ENCODE measurements at regions not wholly inside any gene's neighbourhood (a gene's known extent, or its start where the extent isn't known, plus 50 kb on each side); places are given as distances from the start of the nearest gene placed in this dataset.
A peak's percentile ranks its signal among the peaks of the same experiment; 100 is the strongest.

DNA sequence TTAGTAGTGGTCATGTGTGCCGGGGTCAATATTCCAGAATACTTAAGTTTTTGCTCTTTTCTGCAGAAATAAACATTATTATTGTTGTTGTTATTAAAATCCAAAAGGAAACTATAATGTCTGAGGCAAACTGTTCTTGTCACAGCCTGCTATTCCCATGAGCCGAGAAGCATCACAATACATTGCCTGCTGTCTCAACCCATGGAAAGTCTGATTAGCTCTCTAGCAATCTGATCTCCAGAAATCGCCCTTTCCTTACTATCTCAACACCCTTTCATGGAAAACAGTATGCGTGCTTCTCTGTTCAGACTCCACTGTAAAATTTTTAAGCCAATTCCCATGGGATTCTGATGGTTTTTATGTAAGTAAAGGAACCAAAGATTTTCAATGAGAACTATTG lies 811.0 kb downstream of the TUSC7 start:
- H3K4me3 ChIP-seq (ENCODE audit: low read depth, low read length), result no peak overlapping the region
- DNase-seq (ENCODE audit: low read depth), result no peak
- TF ChIP-seq, protein P1, sequence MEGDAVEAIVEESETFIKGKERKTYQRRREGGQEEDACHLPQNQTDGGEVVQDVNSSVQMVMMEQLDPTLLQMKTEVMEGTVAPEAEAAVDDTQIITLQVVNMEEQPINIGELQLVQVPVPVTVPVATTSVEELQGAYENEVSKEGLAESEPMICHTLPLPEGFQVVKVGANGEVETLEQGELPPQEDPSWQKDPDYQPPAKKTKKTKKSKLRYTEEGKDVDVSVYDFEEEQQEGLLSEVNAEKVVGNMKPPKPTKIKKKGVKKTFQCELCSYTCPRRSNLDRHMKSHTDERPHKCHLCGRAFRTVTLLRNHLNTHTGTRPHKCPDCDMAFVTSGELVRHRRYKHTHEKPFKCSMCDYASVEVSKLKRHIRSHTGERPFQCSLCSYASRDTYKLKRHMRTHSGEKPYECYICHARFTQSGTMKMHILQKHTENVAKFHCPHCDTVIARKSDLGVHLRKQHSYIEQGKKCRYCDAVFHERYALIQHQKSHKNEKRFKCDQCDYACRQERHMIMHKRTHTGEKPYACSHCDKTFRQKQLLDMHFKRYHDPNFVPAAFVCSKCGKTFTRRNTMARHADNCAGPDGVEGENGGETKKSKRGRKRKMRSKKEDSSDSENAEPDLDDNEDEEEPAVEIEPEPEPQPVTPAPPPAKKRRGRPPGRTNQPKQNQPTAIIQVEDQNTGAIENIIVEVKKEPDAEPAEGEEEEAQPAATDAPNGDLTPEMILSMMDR (conservative IDR thresholded peaks at IDR 0.05; ENCODE audit: low read depth, low read length), result no peak

DNA sequence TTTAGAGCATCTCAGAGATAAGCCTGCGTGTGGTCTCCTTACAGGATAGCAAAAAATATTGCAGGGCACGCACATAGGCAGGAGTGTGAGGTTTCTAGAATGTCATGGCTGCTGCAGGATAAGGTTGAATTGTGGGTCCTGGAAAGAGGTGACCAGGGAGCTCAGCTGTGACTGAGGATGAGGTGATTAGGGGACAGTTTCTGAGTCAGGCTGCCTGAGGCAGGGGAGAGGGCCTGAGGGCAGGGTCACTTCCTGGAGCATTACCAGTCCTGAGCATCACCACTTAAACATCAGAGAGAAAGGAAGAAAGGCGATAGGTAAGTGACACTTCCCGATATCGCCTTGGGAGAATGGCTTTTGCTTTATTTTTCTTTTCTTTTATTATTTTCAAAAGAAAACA lies 813.8 kb downstream of the TUSC7 start:
- no peak overlapping the region for H3K4me3 ChIP-seq (ENCODE audit: low read depth, low read length)
- no peak for DNase-seq (ENCODE audit: low read depth)
- TF ChIP-seq, protein P1 (conservative IDR thresholded peaks at IDR 0.05; ENCODE audit: low read depth, low read length), result no peak

DNA sequence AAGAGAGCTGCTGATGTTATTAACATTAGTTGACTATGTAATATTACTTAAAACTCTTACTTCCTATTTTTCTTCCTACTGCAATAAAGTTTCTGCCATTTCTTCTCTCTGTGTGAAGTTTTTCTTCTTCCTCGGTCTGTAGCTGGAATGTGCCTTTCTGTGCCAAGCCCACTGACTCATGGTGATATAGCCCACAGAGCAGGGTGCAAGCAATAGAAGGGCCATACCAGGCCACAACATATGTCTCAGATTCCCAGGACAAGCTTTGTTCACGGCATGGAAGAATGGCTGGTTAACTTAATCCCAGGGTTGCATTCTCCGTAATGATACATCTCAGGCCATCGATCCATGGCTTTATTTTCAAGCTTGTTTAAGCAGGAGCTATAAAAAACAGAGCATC lies 815.3 kb downstream of the TUSC7 start:
- no peak overlapping the region for H3K4me3 ChIP-seq (ENCODE audit: low read depth, low read length)
- TF ChIP-seq, protein P1 (conservative IDR thresholded peaks at IDR 0.05; ENCODE audit: low read depth, low read length), result no peak
- peak; percentile 61 for DNase-seq (ENCODE audit: low read depth)

DNA sequence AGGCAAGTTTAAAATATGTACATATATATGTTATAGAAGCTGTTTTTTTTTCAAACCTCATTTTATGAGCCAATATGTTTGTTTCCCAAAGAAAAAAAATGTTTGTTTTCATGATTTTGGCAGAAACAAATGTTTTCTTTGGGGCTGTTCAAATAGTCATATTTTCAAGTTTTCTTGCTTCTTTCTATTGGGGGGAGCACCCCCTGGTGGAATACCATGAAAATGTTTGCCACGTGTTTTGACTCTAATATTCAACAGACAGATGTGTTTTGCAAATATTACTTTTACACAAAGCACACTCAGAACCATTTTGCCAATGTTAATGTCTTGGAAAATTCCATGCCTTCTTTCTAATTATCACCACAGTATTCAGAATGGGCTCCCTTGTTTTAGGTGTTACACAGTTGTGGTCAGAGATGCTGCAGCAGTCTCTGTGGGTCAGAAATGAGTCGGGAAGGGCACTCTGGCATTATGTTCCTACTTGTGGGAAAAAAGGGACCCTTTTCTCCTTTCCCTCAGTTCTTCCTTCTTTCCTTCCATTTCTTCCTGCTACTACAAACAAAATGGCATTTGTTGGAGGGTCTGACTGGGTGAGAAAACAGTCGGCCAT lies 817.0 kb downstream of the TUSC7 start:
- peak; percentile 69 for DNase-seq (ENCODE audit: low read depth)
- TF ChIP-seq, protein P1 (conservative IDR thresholded peaks at IDR 0.05; ENCODE audit: low read depth, low read length), result peak; percentile 69
- H3K4me3 ChIP-seq (ENCODE audit: low read depth, low read length), result no peak overlapping the region

DNA sequence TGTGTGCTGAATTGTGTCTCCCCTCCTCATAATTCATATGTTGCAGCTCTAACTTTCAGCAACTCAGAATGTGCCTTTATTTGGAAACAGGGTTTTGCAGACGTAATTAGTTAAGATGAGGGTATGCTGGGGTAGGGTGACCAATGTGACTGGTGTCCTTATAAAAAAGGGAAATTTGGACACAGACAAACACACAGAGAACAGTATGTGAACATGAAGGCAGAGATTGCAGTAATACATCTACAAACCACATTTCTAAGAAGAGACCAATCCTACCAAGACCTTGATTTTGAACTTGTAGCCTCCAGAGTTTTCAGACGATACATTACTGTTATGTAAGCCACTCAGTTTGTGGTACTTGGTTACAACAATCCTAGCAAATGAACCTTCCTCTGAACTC lies 817.8 kb downstream of the TUSC7 start:
- no peak for DNase-seq (ENCODE audit: low read depth)
- TF ChIP-seq, protein P1 (conservative IDR thresholded peaks at IDR 0.05; ENCODE audit: low read depth, low read length), result no peak
- H3K4me3 ChIP-seq (ENCODE audit: low read depth, low read length), result no peak overlapping the region

DNA sequence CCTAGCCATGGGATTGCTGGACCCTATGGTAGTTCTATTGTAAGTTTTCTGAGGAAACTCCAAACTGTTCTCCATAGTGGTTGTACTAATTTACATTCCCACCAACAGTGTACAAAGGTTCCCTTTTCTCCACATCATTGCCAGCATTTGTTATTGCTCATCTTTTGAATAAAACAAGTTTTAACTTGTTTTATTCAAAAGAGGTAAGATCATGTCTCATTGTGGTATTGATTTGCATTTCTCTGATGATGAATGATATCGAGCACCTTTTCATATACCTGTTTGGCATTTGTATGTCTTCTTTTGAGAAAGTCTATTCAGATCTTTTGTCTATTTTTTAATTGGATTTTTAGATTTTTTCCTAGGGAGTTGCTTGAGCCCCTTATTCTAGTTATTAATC lies 819.1 kb downstream of the TUSC7 start:
- H3K4me3 ChIP-seq (ENCODE audit: low read depth, low read length), result no peak overlapping the region
- no peak for DNase-seq (ENCODE audit: low read depth)
- TF ChIP-seq, protein P1 (conservative IDR thresholded peaks at IDR 0.05; ENCODE audit: low read depth, low read length), result no peak

DNA sequence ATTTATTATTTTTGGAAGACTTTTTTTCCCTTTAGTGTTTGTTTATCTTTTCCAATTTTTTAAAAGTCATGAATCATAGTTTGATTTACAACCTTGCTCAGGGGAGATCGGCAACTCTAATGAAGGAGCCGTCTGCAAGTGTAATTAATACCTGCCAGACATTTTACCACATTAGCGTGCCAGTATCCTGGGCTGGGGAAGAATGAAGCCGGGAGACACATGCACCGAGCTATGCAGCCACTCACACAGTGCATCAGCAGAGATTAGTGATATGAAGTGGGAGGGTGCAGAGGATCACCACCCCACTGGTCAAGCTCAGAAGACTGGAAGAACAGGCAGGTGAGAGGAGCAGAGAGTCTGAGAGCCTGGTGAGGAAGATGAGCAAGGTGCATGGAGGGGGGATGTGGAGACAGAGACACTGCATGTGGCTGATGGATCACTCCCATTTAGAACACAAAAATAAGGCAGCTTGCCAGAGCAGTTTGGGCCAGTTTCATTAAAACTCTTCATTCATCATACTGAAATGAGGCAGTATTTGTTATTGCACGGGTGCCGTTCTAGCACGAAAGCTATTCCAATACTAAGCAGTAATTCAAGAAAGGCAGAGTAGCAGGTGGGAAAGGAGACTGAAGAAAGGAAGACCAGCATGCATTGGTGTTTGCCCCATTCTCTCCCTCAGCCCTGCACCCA lies 821.6 kb downstream of the TUSC7 start:
- H3K4me3 ChIP-seq (ENCODE audit: low read depth, low read length), result no peak overlapping the region
- DNase-seq (ENCODE audit: low read depth), result no peak
- TF ChIP-seq, protein P1 (conservative IDR thresholded peaks at IDR 0.05; ENCODE audit: low read depth, low read length), result no peak

Data from choroid plexus epithelial cell (primary cell).